ENCODE measurements at regions not wholly inside any gene's neighbourhood (a gene's known extent, or its start where the extent isn't known, plus 50 kb on each side); places are given as distances from the start of the nearest gene placed in this dataset.

DNA sequence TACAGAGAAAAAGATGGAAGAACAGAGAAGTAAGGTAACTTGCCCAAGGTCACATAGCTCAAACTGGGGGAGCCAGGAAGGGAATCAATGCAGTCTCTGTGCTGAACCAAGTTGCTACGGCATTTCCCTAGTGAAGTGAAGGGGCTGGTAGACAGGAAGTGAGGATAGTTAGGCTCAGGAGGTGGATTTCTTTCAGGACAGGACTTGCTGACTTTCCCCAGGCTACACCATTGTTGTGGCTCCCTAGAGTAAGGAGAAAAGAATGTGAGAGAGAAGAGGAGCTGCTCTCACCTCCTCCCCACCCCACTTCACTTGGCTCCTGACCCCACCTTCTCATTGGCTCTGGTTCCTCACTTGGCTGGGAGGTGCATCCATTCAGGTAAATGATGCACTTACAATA, 316.9 kb downstream of the INHBA start:
- TF ChIP-seq, protein P1, sequence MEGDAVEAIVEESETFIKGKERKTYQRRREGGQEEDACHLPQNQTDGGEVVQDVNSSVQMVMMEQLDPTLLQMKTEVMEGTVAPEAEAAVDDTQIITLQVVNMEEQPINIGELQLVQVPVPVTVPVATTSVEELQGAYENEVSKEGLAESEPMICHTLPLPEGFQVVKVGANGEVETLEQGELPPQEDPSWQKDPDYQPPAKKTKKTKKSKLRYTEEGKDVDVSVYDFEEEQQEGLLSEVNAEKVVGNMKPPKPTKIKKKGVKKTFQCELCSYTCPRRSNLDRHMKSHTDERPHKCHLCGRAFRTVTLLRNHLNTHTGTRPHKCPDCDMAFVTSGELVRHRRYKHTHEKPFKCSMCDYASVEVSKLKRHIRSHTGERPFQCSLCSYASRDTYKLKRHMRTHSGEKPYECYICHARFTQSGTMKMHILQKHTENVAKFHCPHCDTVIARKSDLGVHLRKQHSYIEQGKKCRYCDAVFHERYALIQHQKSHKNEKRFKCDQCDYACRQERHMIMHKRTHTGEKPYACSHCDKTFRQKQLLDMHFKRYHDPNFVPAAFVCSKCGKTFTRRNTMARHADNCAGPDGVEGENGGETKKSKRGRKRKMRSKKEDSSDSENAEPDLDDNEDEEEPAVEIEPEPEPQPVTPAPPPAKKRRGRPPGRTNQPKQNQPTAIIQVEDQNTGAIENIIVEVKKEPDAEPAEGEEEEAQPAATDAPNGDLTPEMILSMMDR (IDR thresholded peaks at IDR 0.05) = no peak
- TF ChIP-seq POLR2A (IDR thresholded peaks at IDR 0.05) = no peak
